Gastrocnemius medialis (tissue), 4 donors: ENCODE measurements at regions not wholly inside any gene's neighbourhood (a gene's known extent, or its start where the extent isn't known, plus 50 kb on each side); places are given as distances from the start of the nearest gene placed in this dataset.
"Not testable (repeated sequence)": the region's sequence is repeated elsewhere in the genome, so short reads cannot be mapped to it uniquely, and the experiment has no call there.

Experiments used
- ATAC-seq, 2 donors: fragments of 150-250 bp; one replicate each; pipeline ENCODE4 v1.9.1; 2016
- DNase-seq, 2 donors: peaks; one replicate each; pipeline ENCODE4 v3.0.0-alpha.2; 2019
- H3K27ac ChIP-seq, 4 donors: fragments of 200-600 bp; sonication (generic); 1 replicate in 1 of 4; 2 replicates in 3 of 4; pipeline ENCODE4 v1.5.1; 2016 to 2018; ENCODE audit warnings: mild to moderate bottlenecking in 2 of 4, moderate library complexity in 1 of 4
- H3K27me3 ChIP-seq, 3 donors: fragments of 200-600 bp; sonication (generic) in 2 of 3; 1 replicate in 1 of 3; 2 replicates in 2 of 3; pipeline versions ENCODE4 v1.5.1 to v1.6.0; 2016 to 2019; ENCODE audit warnings: mild to moderate bottlenecking in 1 of 3, moderate library complexity in 1 of 3
- H3K36me3 ChIP-seq, 2 donors: fragments of 200-600 bp; sonication (generic) in 1 of 2; one replicate each; pipeline ENCODE4 v1.5.1; 2017 to 2018
- H3K4me1 ChIP-seq, 2 donors: fragments of 200-600 bp; sonication (generic) in 1 of 2; one replicate each; pipeline ENCODE4 v1.5.1; 2016 to 2017; ENCODE audit warnings: mild to moderate bottlenecking in 2 of 2
- H3K4me3 ChIP-seq, 4 donors: fragments of 200-600 bp; sonication (generic) in 3 of 4; 1 replicate in 1 of 4; 2 replicates in 3 of 4; pipeline ENCODE4 v1.5.1; 2016 to 2019; ENCODE audit warnings: mild to moderate bottlenecking in 2 of 4
- H3K9me3 ChIP-seq, 3 donors: fragments of 200-600 bp; sonication (generic) in 2 of 3; 1 replicate in 1 of 3; 2 replicates in 2 of 3; pipeline ENCODE4 v1.5.1; 2016 to 2019
- CTCF ChIP-seq, 5 experiments: fragments of 450-650 bp in 3 of 5; fragments of 200-600 bp in 2 of 5; sonication (generic) in 2 of 5; IDR thresholded peaks in 4 of 5; conservative IDR thresholded peaks in 1 of 5; 1 replicate in 4 of 5; 2 replicates in 1 of 5; pipeline ENCODE4 v1.5.1; 2016 to 2019; ENCODE audit warnings: antibody characterized with exemption in 5 of 5, mild to moderate bottlenecking in 3 of 5, moderate library complexity in 3 of 5
- POLR2A ChIP-seq, 2 donors: fragments of 450-650 bp; IDR thresholded peaks; one replicate each; pipeline ENCODE4 v1.6.1; 2017; ENCODE audit warnings: antibody characterized with exemption in 2 of 2, mild to moderate bottlenecking in 2 of 2, moderate library complexity in 2 of 2
- in situ Hi-C, 4 donors: fragments of 200-750 bp; cut with MboI; loops; one replicate each; pipeline versions ENCODE4 v1.15.0 to v1.8.0; 2017; ENCODE audit warnings: low sequenced_read_pairs in 4 of 4
- intact Hi-C: fragments of 100-400 bp; cut with DNase I; formaldehyde crosslinking; loops from one replicate; pipeline ENCODE4 v1.15.1; 2023; ENCODE audit warnings: low total_unique reads

DNA sequence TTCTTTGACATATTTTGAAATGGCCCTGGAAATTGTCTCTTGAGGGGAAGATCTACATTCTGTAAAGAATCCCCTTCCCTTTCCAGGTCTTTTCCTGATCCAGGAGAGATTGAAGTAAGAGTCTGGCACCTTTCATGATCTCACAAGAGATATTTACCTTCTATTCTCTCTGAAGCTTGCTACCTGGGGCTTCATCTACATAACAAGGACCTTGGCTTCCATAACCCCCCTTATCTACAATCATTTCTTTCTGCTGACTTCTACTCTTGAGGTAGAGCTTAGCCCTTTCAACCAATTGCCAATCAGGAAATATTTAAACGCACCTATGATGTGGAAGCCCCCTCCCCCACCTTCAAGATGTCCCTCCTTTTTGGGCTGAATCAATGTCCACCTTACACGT is 383.7 kb upstream of the MAGEB18 start:
- no peak overlapping the region for H3K4me3 ChIP-seq
- no peaks in the 10 kb centered on the region for H3K4me1 ChIP-seq
- no peaks in the 10 kb centered on the region for H3K9me3 ChIP-seq
- H3K36me3 ChIP-seq = no peaks in the 10 kb centered on the region
- intact Hi-C loops (no loop called here), in situ Hi-C loops (no loop called here)
- TF ChIP-seq POLR2A (IDR thresholded peaks at IDR 0.05) = no peak
- TF ChIP-seq CTCF (IDR thresholded peaks at IDR 0.05 in 4 of 5, conservative IDR thresholded peaks at IDR 0.05 in 1 of 5) = no peak
- DNase-seq (no peak), ATAC-seq (no peak)
- H3K27ac ChIP-seq = no peak overlapping the region
- no peaks in the 10 kb centered on the region for H3K27me3 ChIP-seq

DNA sequence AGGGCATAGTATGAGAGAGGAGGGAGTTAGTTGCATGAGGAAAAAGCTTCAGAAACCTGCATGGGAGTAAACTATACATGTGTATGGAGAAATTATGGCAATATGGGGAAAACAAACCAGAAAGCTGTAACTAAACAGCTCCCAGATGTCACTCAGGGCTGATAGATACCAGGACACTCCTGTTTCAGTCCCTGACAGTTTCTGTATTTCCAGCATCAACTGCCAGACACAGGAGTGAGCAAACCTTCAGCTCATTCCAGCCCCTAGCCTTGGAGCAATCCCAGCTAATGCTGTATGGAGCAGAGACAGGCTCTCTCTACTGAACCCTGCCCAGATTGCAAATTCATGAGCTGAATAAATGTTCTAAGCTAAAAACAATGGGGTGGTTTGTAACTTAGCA is 382.9 kb upstream of the MAGEB18 start:
- intact Hi-C loops = no loop called here
- Histone ChIP-seq H3K27ac (no peak overlapping the region), H3K27me3 (no peaks in the 10 kb centered on the region), H3K9me3 (no peaks in the 10 kb centered on the region), H3K4me3 (no peak overlapping the region), H3K36me3 (no peaks in the 10 kb centered on the region), H3K4me1 (no peaks in the 10 kb centered on the region)
- in situ Hi-C loops = no loop called here
- TF ChIP-seq POLR2A (IDR thresholded peaks at IDR 0.05) (no peak), CTCF (IDR thresholded peaks at IDR 0.05 in 4 of 5, conservative IDR thresholded peaks at IDR 0.05 in 1 of 5) (no peak)
- DNase-seq (no peak), ATAC-seq (no peak)

GRCh38 chrX:25762656-25763055 is 375.5 kb upstream of the MAGEB18 start:
- H3K9me3 ChIP-seq = no peaks in the 10 kb centered on the region
- intact Hi-C loops = no loop called here
- no peaks in the 10 kb centered on the region for H3K4me1 ChIP-seq
- H3K27me3 ChIP-seq = no peaks in the 10 kb centered on the region
- H3K36me3 ChIP-seq = no peaks in the 10 kb centered on the region
- no peak for ATAC-seq
- no peak overlapping the region for H3K27ac ChIP-seq
- in situ Hi-C loops = no loop called here
- H3K4me3 ChIP-seq = no peak overlapping the region
- no peak for DNase-seq
- TF ChIP-seq CTCF (IDR thresholded peaks at IDR 0.05 in 4 of 5, conservative IDR thresholded peaks at IDR 0.05 in 1 of 5) = no peak
- TF ChIP-seq POLR2A (IDR thresholded peaks at IDR 0.05) = no peak

DNA sequence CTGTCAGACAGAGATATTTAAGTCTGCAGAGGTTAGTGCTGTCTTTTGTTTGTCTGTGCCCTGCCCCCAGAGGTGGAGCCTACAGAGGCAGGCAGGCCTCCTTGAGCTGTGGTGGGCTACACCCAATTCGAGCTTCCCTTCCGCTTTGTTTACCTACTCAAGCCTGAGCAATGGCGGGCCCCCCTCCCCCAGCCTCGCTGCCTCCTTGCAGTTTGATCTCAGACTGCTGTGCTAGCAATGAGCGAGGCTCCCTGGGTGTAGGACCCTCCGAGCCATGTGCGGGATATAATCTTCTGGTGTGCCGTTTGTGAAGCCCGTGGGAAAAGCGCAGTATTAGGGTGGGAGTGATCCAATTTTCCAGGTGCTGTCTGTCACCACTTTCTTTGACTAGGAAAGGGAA is 366.3 kb upstream of the MAGEB18 start:
- H3K27me3 ChIP-seq = not testable (repeated sequence)

GRCh38 chrX:25797796-25798195 is 340.3 kb upstream of the MAGEB18 start:
- H3K4me3 ChIP-seq, H3K36me3 ChIP-seq, intact Hi-C loops, in situ Hi-C loops, H3K9me3 ChIP-seq, H3K27me3 ChIP-seq, DNase-seq, ATAC-seq, H3K4me1 ChIP-seq, H3K27ac ChIP-seq: not testable (repeated sequence)

More for the DNA sequence above, 366.3 kb upstream of the MAGEB18 start:
- in situ Hi-C loops, DNase-seq, intact Hi-C loops, H3K27ac ChIP-seq, H3K4me3 ChIP-seq, H3K9me3 ChIP-seq, H3K36me3 ChIP-seq, H3K4me1 ChIP-seq, ATAC-seq: not testable (repeated sequence)

DNA sequence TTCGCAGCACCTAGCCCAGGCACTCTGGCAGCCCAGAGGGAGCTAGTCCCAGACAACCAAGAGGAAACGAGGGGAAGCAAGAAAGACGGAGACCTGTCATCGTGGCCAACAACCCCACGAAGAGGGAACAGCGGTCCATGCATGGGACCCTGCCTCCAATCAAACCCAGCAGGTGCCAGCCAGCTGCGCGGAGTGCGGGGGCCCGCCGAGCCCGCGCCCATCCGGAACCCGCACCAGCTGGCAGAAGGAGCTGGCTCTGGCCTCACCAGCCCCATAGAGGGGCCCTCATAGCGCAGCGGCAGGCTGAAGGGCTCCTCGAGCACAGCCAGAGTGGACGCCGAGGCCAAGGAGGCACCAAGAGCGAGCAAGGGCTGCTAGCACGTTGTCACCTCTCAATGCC is 332.4 kb upstream of the MAGEB18 start:
- DNase-seq (no peak), ATAC-seq (no peak)
- Histone ChIP-seq H3K9me3 (no peaks in the 10 kb centered on the region), H3K27me3 (no peaks in the 10 kb centered on the region), H3K27ac (no peak overlapping the region), H3K4me3 (no peak overlapping the region), H3K4me1 (no peaks in the 10 kb centered on the region), H3K36me3 (no peaks in the 10 kb centered on the region)
- TF ChIP-seq POLR2A (IDR thresholded peaks at IDR 0.05) = no peak
- TF ChIP-seq CTCF (IDR thresholded peaks at IDR 0.05 in 4 of 5, conservative IDR thresholded peaks at IDR 0.05 in 1 of 5) = no peak
- in situ Hi-C loops = no loop called here
- intact Hi-C loops = no loop called here
